PFSK-1 (cell line): ENCODE measurements at regions not wholly inside any gene's neighbourhood (a gene's known extent, or its start where the extent isn't known, plus 50 kb on each side); places are given as distances from the start of the nearest gene placed in this dataset.

ENCODE experiments used
- POLR2AphosphoS5 ChIP-seq: IDR thresholded peaks from 2 replicates; pipeline ENCODE4 v1.6.1; 2012; ENCODE audit warnings: low read depth, mild to moderate bottlenecking, control low read depth, low read length, moderate library complexity
- TAF1 ChIP-seq: IDR thresholded peaks from 2 replicates; pipeline ENCODE4 v1.6.1; 2012; ENCODE audit warnings: low read length, control low read depth, borderline replicate concordance; ENCODE audit not compliant: insufficient read depth

- TF ChIP-seq TAF1, result no peak
- TF ChIP-seq POLR2AphosphoS5, result no peak
Measured at GRCh38 chr6:82436740-82437139, 73.1 kb downstream of the TPBG start.
